A549 (cell line): ENCODE measurements at regions not wholly inside any gene's neighbourhood (a gene's known extent, or its start where the extent isn't known, plus 50 kb on each side); places are given as distances from the start of the nearest gene placed in this dataset.

Experiments used
- ATAC-seq, 2 experiments: fragments of 200-7000 bp in 1 of 2; fragments of >200 bp in 1 of 2; cut with Nextera tagmentation in 1 of 2; cut with Tn5 transposase in 1 of 2; 3 replicates each; pipeline versions ENCODE4 v1.8.0 to v1.9.1; 2018 to 2020; ENCODE audit warnings: mild to moderate bottlenecking in 1 of 2, moderate library complexity in 1 of 2
- CTCF ChIA-PET: fragments of 300-600 bp; sonication (Branson Sonifier 250); formaldehyde crosslinking; extraction: SDS; loops from one replicate; lab custom pipeline; 2021; ENCODE audit warnings: antibody characterized with exemption, inconsistent platforms; lab: Yijun Ruan, JAX
- POLR2A ChIA-PET: fragments of 350-600 bp; formaldehyde crosslinking; extraction: SDS; loops from one replicate; lab custom pipeline; 2021; ENCODE audit warnings: antibody characterized with exemption, inconsistent platforms; lab: Yijun Ruan, JAX
- DNase-seq, 2 experiments: peaks; one replicate each; pipeline versions ENCODE4 v3.0.0 to v3.0.0-alpha.2; 2011 to 2016; ENCODE audit warnings: low read depth in 1 of 2, low spot score in 1 of 2
- FAIRE-seq: peaks from 2 replicates; lab custom pipeline; 2011; peaks lifted over from hg19 to GRCh38; lab: Jason Lieb, UNC
- H3K27ac ChIP-seq, 2 experiments: fragments of >200 bp; sonication (Bioruptor Twin); formaldehyde crosslinking; 3 replicates each; pipeline ENCODE4 v1.5.1; 2016 to 2017
- H3K4me1 ChIP-seq: fragments of >200 bp; sonication (Bioruptor Twin); formaldehyde crosslinking; 3 replicates; pipeline ENCODE4 v1.6.1; 2016
- H3K4me2 ChIP-seq: fragments of >200 bp; sonication (Bioruptor Twin); formaldehyde crosslinking; 3 replicates; pipeline ENCODE4 v1.6.1; 2016
- H3K4me3 ChIP-seq: fragments of >200 bp; sonication (Bioruptor Twin); formaldehyde crosslinking; 3 replicates; pipeline ENCODE4 v1.5.1; 2016
- H3K9me3 ChIP-seq: fragments of >200 bp; sonication (Bioruptor Twin); formaldehyde crosslinking; 3 replicates; pipeline ENCODE4 v1.6.1; 2016
- BHLHE40 ChIP-seq: IDR thresholded peaks from 2 replicates; pipeline ENCODE4 v1.6.1; 2012; ENCODE audit warnings: low read depth, low read length, inconsistent platforms
- CEBPB ChIP-seq, 2 experiments: fragments of >200 bp in 1 of 2; sonication (Bioruptor Twin) in 1 of 2; formaldehyde crosslinking in 1 of 2; IDR thresholded peaks; 2 replicates each; pipeline ENCODE4 v1.6.1; 2012 to 2016
- CTCF ChIP-seq: fragments of >200 bp; sonication (Bioruptor Twin); formaldehyde crosslinking; IDR thresholded peaks from 3 replicates; pipeline ENCODE4 v1.5.1; 2016
- EP300 ChIP-seq, 2 experiments: fragments of >200 bp; sonication (Bioruptor Twin); formaldehyde crosslinking; IDR thresholded peaks; 2 replicates in 1 of 2; 3 replicates in 1 of 2; pipeline ENCODE4 v1.6.1; 2016 to 2017
- ESRRA ChIP-seq: fragments of 150-350 bp; IDR thresholded peaks from 2 replicates; pipeline ENCODE4 v1.6.1; 2014; ENCODE audit warnings: mild to moderate bottlenecking, low read length, borderline replicate concordance
- FOXS1 ChIP-seq: fragments of 250-450 bp; sonication (Bioruptor Pico); IDR thresholded peaks from 2 replicates; pipeline ENCODE4 v1.5.0; 2020; ENCODE audit warnings: mild to moderate bottlenecking, moderate library complexity
- GATA3 ChIP-seq: IDR thresholded peaks from 2 replicates; pipeline ENCODE4 v1.6.1; 2012; ENCODE audit warnings: borderline replicate concordance
- HDAC2 ChIP-seq: fragments of 200-600 bp; sonication (generic); IDR thresholded peaks from 2 replicates; pipeline ENCODE4 v1.6.1; 2016
- HES2 ChIP-seq: fragments of >200 bp; sonication (Bioruptor Twin); formaldehyde crosslinking; IDR thresholded peaks from 2 replicates; pipeline ENCODE4 v1.6.1; 2016
- HOXA7 ChIP-seq: fragments of 250-450 bp; sonication (Bioruptor Pico); IDR thresholded peaks from 2 replicates; pipeline ENCODE4 v1.5.0; 2020; ENCODE audit warnings: mild to moderate bottlenecking, moderate library complexity
- HOXB13 ChIP-seq: fragments of 250-450 bp; sonication (Bioruptor Pico); IDR thresholded peaks from 2 replicates; pipeline ENCODE4 v1.5.0; 2020; ENCODE audit warnings: low read depth, mild to moderate bottlenecking, moderate library complexity
- HOXB5 ChIP-seq: fragments of 250-450 bp; sonication (Bioruptor Pico); IDR thresholded peaks from 2 replicates; pipeline ENCODE4 v1.5.0; 2020; ENCODE audit warnings: mild to moderate bottlenecking, moderate library complexity
- JUN ChIP-seq, 2 experiments: fragments of >200 bp; sonication (Bioruptor Twin); formaldehyde crosslinking; IDR thresholded peaks; 2 replicates in 1 of 2; 3 replicates in 1 of 2; pipeline ENCODE4 v1.6.1; 2016 to 2017
- KDM1A ChIP-seq: fragments of 200-600 bp; sonication (generic); IDR thresholded peaks from 2 replicates; pipeline ENCODE4 v1.6.1; 2016; ENCODE audit warnings: low read depth, mild to moderate bottlenecking
- MAZ ChIP-seq: fragments of 150-350 bp; IDR thresholded peaks from 2 replicates; pipeline ENCODE4 v1.6.1; 2014; ENCODE audit warnings: antibody characterized with exemption, low read depth, low read length, borderline replicate concordance
- MYC ChIP-seq: IDR thresholded peaks from 2 replicates; pipeline ENCODE4 v1.6.1; 2012; ENCODE audit warnings: mild to moderate bottlenecking, inconsistent platforms, low read length, improper control_type of control experiment, borderline replicate concordance
- NR3C1 ChIP-seq: fragments of >200 bp; sonication (Bioruptor Twin); formaldehyde crosslinking; IDR thresholded peaks from 3 replicates; pipeline ENCODE4 v1.6.1; 2017
- PBX3 ChIP-seq: IDR thresholded peaks from 2 replicates; pipeline ENCODE4 v1.6.1; 2012
- PHF8 ChIP-seq: fragments of 200-600 bp; sonication (generic); IDR thresholded peaks from 2 replicates; pipeline ENCODE4 v1.6.1; 2016; ENCODE audit warnings: low read depth, mild to moderate bottlenecking, antibody characterized with exemption, moderate library complexity, borderline replicate concordance
- RCOR1 ChIP-seq: fragments of 150-350 bp; IDR thresholded peaks from 2 replicates; pipeline ENCODE4 v1.6.1; 2014; ENCODE audit warnings: antibody characterized with exemption, low read length, low read depth
- SMC3 ChIP-seq: fragments of >200 bp; sonication (Bioruptor Twin); formaldehyde crosslinking; IDR thresholded peaks from 3 replicates; pipeline ENCODE4 v1.6.1; 2018; ENCODE audit warnings: inconsistent platforms
- TFCP2L1 ChIP-seq: fragments of 250-450 bp; sonication (Bioruptor Pico); IDR thresholded peaks from 2 replicates; pipeline ENCODE4 v1.5.0; 2021; ENCODE audit warnings: mild to moderate bottlenecking
- USF2 ChIP-seq: fragments of 450-650 bp; IDR thresholded peaks from 2 replicates; pipeline ENCODE4 v1.6.1; 2014; ENCODE audit warnings: antibody characterized with exemption
- ZC3H11A ChIP-seq: fragments of 450-650 bp; IDR thresholded peaks from 2 replicates; pipeline ENCODE4 v1.6.1; 2014; ENCODE audit warnings: antibody characterized with exemption, mild to moderate bottlenecking
- ZSCAN20 ChIP-seq: fragments of 250-450 bp; sonication (Bioruptor Pico); IDR thresholded peaks from 2 replicates; pipeline ENCODE4 v1.8.0; 2022; ENCODE audit warnings: mild to moderate bottlenecking, moderate library complexity
- WGBS: methylation state at CpG from one replicate; pipeline ENCODE4 v1.1.6; 2017; ENCODE audit errors: missing lambda C conversion rate; 5-methylcytosine and 5-hydroxymethylcytosine counted together

GRCh38 chr18:8936619-8937018 is 165.9 kb upstream of the NDUFV2 start:
- TF ChIP-seq GATA3 (no peak), RCOR1 (no peak), BHLHE40 (no peak), JUN (IDR thresholded peaks at IDR 0.05) (no peak), CEBPB (IDR thresholded peaks at IDR 0.05) (no peak), ESRRA (no peak), MAZ (no peak), TFCP2L1 (no peak), EP300 (IDR thresholded peaks at IDR 0.05) (no peak), MYC (no peak), FOXS1 (no peak), PHF8 (no peak), KDM1A (no peak)
- whole genome bisulfite sequencing = 89% methylated on average over 3 of the region's 3 CpGs
- ATAC-seq (no peak), DNase-seq (no peak), FAIRE-seq (no peak)
- H3K4me3 ChIP-seq = no peak overlapping the region
- CTCF ChIA-PET = no interaction called here
- POLR2A ChIA-PET = no interaction called here
- no peaks in the 10 kb centered on the region for H3K4me1 ChIP-seq
- 0 out of 3 replicates have a peak, but pooled peaks cover 3% of the 10 kb centered on the region for H3K9me3 ChIP-seq
- H3K27ac ChIP-seq = no peak overlapping the region
- no peak overlapping the region for H3K4me2 ChIP-seq

GRCh38 chr18:8937160-8938094 is 165.1 kb upstream of the NDUFV2 start:
- TF ChIP-seq MYC (no peak), PBX3 (no peak), HOXA7 (no peak), PHF8 (no peak), MAZ (no peak), HDAC2 (no peak), USF2 (no peak), HES2 (no peak), HOXB5 (CRISPR knock-in tag) (no peak)
- 0 out of 3 replicates have a peak, but pooled peaks cover 3% of the 10 kb centered on the region for H3K9me3 ChIP-seq
- FAIRE-seq = no peak
- no peak overlapping the region for H3K4me2 ChIP-seq
- no peak for DNase-seq
- ChIA-PET POLR2A (no interaction called here), CTCF (no interaction called here)
- 86% methylated on average over 9 of the region's 9 CpGs for WGBS
- ATAC-seq = no peak
- no peak overlapping the region for H3K27ac ChIP-seq
- H3K4me3 ChIP-seq = no peak overlapping the region
- no peaks in the 10 kb centered on the region for H3K4me1 ChIP-seq

GRCh38 chr18:8938817-8939216 is 163.7 kb upstream of the NDUFV2 start:
- no peak overlapping the region for H3K27ac ChIP-seq
- TF ChIP-seq CTCF (no peak), JUN (IDR thresholded peaks at IDR 0.05) (no peak), SMC3 (no peak), HOXB13 (CRISPR knock-in tag) (no peak), HES2 (no peak), NR3C1 (no peak), TFCP2L1 (no peak), ZSCAN20 (CRISPR knock-in tag) (no peak), MYC (no peak), ZC3H11A (no peak), HDAC2 (no peak), CEBPB (IDR thresholded peaks at IDR 0.05) (no peak)
- POLR2A ChIA-PET = no interaction called here
- DNase-seq (no peak), FAIRE-seq (no peak), ATAC-seq (no peak)
- no peak overlapping the region for H3K4me3 ChIP-seq
- H3K4me2 ChIP-seq = no peak overlapping the region
- H3K4me1 ChIP-seq = no peaks in the 10 kb centered on the region
- no peaks in the 10 kb centered on the region for H3K9me3 ChIP-seq
- CTCF ChIA-PET = no interaction called here
- 86% methylated on average over 7 of the region's 7 CpGs for WGBS
